Femur (tissue), 1 donor: ENCODE measurements at regions not wholly inside any gene's neighbourhood (a gene's known extent, or its start where the extent isn't known, plus 50 kb on each side); places are given as distances from the start of the nearest gene placed in this dataset.

Experiments used
- DNase-seq: peaks from one replicate; pipeline ENCODE4 v3.0.0-alpha.2; 2017

DNA sequence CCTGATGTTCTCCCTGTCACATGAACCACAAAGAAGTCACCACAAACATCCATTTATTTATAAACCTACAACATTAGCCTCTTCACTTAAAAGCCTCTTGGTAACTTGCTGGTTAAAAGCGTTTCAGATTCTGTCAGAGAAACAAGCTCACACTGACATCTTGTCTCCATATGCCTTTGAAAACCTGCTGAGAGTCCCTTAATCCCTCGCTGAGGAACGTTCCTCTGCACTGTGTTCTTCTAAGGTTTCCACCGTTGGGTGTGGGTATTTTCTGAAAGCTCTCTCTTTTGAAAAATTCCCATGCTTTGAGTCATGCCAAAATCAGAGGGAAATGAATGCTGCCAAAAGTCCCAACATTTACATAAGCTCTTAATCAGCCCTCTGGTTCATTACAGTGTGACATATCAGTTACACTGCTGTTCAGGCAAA is 149.8 kb downstream of the CCDC34 start:
- DNase-seq: no peak

DNA sequence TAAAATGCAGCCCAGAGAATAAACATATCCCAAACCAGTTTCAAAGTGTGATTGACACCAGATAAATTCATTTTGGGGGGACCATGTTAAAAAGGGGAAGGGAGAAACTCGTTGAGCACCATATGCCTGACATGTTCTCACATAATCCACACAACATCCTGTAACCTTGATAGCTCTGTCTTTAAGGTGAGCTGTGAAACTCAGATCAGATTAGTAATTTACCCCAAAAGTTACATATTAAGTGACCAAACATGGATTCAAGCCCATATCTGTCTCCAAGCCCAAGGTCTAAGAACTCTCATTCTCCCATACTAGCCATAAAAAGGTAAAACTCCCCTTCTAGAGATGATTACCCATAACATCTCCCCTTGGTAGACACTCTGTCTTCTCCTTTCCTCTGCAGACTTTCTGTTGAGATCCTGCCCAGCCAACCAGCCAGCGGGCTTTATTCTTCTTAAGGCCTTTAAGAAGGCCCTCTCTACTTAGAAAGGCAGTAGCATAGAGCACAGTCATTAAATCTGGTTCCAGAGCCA is 150.7 kb downstream of the CCDC34 start:
- no peak for DNase-seq

DNA sequence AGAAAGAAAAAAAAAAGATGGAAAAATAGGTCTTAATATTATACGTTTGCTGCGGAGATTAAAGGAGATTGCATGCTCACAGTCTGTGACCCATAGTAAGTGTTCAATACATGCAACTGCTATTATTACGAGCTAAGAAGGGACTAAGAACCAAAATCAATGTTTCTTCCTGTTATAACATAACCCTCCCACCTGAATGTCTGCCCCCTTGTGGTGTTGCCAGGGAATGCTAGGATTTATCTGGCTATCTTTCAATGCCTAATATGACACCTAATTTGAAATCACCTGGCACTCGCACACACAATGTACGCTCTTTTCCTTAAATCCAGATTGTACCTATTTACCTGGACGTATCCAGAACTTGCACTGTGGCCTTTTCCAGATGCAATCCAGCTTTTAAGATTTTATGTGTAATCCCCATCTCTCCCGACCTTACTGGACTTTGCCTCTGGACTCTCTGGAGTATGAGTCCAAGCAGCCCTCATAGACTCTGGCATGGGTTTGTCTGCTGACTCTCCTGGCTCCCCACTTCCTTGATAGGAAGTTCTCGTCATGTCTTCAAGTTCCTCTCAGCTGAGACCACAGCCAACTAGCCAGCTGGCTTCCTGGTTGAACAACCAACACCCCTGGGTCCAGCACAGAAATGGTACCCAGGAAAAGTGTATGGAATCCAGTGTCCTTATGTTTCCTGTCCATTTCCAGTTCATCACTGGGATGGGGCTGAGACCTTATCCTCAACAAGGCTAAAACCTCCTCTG is 151.5 kb downstream of the CCDC34 start:
- DNase-seq: no peak

DNA sequence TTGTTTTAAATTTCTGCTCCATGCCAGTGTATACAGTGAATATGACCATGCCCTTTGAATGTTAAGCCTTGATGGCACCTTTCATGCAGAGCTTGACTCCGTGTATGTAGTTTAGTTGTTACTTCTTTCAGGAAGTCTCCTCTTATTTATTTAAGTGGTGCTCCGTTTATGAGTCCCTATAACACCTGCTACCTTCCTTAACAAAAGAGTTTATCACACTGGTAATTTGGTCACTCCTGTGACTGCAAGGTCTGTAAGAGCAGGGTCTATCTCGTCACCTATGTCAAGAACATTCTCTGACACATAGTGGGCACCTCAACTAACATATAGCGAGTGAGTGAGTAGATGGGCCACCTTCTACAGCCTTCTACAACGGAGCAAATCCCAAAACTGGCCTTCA is 152.5 kb downstream of the CCDC34 start:
- DNase-seq: no peak

DNA sequence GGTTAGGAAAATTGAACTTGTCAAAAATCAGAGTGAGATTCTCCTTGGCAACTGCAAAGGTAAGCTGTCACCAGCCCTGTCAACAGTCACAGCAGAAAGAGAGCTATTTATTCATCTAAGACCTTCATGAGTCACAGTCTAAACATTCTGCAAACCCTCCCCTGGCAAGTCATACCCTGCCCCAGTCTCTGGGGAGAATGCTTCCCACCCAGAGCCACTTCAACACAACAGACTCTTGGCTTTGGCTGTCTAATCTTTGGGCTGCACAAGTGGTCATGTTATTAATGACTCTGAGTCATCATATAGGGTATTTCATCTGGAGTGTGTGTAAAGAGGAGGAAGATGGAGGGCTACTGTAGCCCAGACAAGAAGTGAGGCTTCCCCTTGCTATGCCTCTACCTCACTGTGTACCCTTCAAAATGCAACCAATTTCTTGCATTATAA is 153.4 kb downstream of the CCDC34 start:
- peak; percentile 26 for DNase-seq

DNA sequence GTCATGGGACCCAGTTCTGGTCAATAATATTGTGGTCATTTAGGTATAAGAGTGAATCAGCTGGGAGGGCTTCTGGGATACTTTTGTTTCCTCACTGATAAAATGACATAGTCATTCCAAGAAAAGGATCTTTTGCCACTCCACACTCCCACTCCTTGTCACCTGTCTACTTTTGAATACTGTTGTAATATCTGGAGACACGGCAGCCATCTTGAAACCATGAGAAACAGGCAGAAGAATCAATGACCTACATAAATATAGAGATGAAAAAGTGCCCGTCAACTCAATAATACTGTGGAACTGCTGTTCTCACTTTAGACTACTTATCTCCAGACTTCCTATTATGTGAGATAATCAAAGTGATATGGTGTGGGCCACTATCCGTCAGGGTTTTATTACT is 154.2 kb downstream of the CCDC34 start:
- DNase-seq: no peak

DNA sequence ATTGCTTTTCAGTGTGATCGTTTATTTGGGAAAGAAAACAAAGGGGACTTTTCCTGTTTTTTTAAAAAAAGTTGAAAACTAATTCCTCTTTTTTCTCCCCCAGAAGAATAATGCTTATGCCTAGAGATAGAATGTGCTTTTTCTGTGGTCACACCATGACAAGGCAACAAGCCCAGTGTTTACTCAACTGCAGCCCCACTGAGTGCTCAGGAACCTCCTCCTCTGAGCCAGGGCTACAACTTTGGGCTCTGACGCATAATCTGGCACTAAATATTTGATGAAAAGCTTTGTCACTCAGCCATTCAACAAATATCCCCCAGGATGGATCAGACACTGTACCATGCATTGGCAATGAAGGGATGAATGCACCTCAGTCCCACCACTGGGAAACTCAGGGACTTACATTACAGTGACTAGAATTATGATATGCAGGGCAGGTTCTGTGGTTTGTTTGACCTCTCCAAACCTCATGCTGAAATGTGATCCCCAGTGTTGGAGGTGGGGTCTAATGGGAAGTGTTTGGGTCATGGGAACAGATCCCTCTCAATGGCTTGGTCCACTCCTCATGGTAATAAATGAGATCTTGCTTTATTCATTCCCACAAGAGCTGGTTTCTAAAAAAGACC is 155.9 kb downstream of the CCDC34 start:
- DNase-seq: no peak

DNA sequence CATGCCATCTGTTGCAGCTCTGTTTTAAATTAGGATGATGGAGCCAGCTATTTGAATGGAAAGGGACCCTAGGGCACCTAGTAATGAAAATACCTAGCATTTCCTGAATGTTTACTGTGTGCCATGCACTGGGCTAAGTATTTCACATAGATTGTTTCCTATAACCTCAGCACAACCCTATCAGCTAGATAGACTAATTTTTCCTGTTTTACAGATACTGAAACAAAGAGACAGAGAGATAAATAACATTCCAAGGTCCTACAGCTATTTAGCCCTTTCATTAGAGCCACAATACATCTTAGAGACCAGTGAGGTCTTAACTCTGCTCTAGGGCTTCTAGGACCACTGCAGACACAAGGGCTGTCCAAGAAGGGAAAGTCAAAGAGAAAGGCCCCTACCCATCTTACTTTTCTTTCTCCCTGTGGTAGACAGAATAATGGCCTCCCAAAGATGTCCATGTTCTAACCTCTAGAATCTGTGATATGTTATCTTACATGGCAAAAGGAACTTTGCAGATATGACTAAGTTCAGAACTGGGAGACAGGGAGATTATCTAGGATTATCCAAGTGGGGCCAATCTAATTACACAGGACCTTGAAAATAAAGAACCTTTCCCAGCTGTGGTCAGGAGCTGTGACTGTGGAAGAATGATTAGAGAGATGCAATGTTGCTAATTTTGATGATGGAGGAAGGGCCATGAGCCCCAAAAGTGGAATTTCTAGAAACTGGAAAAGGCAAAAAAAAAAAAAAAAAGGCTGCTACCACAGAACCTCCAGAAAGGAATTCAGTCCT is 157.0 kb downstream of the CCDC34 start:
- DNase-seq: no peak

DNA sequence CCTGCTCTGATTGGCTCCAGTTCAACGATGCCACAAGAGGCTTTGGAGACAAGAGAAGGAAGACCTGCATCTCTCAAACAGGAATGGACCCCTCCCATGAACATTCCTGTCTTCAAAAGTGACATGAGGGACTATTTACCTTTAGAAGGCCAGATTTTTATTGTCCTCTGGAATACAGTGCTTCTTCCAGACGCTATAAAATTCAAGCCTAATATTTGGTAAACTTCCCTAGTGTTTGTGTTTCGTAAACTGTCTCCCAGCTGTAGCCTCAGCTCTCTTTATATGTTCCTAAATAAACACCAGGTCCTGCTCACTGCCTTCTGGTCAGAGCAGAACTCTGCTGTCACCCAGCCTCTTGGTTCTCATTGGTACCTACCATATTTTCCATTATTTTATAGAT is 157.8 kb downstream of the CCDC34 start:
- peak; percentile 37 for DNase-seq

DNA sequence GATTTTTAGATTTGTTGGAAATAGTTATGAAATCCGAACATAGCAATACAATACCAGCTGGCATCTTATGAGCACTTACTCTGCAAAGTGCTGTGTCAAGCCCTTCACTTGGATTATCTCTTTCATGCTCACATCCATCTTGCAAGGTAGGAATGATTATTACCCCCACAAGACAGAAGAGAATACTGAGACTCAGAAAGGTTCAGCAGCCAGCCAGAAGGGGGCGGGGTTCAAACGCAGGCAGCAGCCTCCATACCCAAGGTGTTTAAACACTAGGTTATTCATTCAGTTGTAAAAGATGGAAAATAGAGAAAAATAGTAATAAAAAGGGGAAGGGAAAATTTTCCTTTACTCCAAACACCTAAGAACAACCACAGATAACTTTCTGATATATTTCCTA is 158.5 kb downstream of the CCDC34 start:
- peak; percentile 34 for DNase-seq

DNA sequence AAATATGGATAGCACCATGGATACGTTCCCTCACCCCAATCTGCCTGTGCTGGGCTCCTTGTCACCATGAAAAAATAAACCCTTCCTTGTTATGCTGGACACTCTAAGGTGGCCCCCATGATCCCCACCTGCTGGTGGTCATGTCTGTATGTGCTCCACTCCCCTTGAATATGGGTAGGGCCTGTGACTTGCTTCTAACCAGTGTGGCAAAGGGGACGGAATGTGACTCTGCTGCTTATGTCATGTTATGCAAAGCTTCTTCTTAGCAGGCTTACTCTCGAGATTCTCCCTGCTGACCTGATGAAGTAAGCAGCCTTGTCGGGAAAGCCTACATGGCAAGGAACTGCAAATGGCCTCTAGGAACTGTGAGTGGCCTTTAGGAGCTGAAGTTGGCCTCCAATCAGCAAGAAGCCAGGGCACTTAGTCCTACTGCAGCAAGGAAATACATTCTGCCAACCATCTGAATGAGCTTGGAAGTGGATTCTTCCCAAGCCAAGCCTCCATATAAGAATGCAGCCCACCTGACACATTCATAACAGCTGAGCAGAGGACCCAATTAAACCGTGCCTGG is 159.9 kb downstream of the CCDC34 start:
- no peak for DNase-seq

DNA sequence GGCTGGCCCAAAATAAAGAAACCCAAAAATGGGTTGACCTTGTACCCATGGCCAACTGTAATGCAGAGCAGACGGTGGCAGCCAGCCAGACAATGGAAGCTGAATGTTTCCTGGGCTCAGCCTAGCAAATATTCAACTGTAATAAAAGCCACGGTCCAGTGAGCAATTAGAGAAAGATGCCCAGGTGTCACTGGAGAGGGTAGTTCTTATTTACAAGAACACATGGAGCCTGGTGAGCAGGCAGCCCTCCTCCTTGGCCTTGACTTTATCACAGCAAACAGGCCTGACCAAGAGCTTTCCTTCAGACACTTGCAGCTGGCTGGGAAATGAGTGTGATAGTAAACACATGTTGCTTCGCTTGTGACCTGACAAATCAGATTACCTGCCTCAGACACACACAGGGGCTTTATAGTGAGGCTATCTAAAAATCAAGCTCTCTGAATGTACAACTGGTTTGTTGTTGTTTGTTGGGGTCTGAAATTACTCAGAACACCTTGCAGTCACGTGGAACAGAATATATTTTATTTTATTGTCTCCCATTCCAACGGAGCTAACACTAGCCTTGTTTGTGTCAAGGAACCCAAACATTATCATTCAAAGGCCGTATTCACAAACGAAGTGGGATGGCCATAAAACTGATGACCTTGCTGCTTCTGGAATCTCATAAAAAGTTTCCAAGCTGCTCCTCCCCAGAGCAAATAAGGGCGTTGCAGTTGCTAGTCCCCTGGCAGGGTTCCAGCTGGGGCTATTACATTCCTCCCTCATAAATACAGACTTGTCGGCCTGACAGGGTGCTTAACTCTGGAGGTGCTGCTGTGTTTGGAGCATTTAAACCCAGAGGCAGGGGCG is 161.1 kb downstream of the BBOX1 start:
- peak; percentile 87 for DNase-seq

DNA sequence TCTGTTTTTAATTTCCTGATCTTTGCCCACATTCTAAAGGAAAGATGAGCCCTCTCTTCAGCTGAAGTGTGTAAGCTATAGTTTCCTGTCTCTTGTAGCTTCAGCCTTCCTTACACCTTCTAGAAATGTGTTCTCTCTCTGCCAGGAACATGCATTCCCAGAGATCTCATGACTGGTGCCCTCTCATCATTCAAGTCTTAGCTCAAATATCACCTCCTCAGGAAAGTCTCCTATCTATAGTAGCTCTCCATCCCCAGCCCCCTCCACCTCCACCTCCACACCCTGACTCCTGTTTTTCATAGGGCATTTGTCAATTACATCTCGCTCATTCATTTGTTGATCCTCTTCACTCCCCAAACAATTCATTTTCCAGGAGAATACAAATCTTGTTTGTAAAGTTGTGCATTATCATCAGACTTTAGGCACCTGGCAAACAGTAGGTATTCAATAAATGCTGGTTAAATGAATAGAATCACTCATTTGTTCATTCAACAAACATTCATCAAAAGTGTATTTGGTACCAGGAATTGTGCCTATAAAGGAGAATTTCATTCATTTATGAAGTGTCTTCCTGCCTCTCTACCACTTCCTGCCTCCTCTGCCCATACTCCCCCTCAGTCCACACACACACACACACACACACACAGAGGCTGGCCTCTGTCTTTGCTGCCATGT is 160.3 kb downstream of the BBOX1 start:
- DNase-seq: no peak

DNA sequence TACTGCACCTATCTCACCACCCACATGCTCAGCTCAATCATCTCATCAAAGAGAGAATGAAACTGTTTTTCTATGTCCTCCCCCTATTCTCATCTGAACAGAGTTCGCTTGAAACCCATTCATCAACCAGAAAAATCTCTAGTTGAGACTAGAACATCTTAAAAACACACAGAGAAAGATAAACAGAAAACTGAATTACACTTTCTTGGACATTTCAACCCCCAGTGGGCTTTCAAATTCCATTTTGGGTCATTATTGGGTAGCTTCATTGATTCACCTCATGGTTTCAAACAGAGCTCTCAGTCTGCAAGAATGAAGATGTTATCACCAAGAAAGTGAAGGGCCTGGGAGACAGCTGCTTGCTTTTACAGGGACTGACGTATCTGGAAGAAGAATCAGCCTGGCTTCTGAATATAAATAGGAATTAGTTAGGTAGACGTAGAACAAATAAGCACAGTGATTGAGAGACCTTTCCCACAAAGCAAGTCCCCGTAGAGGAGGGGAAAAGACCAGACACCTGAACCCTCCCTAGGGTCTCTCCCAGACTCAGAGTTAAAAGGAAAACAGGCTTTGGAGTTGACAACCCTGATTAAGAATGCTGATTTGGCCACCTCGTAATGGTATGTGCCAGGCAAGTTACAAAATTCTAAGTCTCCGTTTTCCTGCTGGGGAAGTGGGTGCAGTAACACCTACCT is 155.7 kb downstream of the BBOX1 start:
- DNase-seq: no peak

DNA sequence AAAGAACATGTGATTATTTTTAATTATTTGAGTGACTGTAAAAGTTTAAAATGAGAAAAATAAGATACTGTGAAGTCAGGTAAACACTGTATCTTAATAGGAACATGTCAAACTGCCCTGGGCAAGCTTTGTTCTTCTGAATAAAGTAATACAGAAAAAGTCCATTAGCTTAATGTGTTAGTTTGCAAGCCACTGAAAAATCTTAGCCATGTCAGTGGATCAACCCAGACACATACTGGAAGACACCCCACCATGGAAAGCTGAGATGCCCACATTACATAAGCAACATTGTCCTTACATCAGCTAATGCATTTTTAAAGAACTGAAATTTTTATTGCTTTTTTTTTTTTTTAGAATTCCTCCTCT is 155.2 kb downstream of the BBOX1 start:
- DNase-seq: no peak

DNA sequence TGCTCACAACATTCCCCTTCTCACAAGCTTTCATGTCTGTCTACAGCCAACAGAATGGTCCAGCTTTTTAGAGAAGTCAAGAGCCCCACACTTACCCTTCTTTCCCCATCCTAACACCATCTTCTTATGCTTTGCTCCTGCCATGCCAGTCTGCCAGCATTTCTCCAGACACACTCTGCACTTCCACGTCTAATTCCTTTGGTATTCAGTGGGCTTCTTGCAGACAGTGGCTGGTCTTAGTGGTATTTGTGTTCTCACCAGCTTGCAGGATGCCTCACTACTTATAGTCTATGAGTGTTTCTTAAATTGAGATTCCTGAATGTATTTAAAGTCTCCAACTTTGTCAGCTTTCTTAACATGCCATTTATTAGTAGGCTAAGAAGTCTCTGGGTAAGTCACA is 154.4 kb downstream of the BBOX1 start:
- DNase-seq: no peak

DNA sequence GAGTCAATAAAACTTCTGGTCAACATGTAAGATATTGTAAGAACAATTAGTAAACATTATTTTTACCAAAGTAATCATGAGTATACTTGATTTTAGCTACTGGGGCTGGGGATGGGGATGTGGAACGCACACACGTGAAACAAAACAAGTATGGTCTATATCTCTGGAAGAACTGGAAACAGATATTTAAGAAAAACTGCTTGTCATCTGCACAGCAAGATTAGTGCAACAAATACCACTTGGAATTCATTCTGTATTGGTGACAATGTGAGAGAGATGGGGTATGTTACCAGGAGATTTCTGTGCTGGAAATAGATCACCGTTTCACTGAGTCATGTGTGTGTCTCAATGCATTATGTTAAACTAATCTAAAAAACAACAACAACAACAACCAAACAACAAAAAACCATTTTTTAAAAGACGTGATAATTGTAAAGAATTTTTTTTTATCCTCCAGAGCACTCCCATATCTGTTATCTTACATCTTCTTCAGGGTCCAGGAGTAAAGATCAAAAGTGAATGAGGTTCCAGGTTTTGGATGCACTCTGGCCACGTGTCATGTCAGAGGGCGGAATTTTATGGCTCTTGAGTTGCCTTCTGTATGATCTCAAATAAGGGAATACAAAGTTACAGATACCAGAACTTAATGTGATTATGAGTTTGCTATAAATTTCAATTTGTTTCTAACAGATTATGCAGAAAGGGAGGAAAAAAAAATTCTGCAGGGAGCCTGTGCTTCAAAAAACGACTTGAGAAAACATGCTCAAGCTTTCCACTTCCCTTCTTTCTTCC is 153.0 kb downstream of the BBOX1 start:
- DNase-seq: no peak

DNA sequence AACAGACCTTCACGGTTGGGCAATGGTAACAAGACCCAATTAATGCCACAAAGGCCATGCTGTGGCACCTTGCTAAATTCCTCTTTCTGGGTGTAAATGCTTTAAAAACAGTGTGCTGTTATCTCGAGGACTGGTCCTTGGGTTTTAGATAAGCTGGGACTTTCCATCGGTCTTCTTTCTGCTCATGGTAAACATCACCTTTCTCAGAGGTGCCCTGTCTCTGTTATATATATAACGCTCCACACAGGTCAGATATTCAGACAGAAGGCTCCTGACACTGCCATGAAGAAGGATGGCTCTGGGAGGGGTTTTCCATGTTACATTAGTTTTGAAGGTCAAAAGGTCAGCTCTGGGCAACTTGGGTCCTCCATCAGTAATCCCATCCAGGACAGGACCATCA is 151.6 kb downstream of the BBOX1 start:
- DNase-seq: no peak

DNA sequence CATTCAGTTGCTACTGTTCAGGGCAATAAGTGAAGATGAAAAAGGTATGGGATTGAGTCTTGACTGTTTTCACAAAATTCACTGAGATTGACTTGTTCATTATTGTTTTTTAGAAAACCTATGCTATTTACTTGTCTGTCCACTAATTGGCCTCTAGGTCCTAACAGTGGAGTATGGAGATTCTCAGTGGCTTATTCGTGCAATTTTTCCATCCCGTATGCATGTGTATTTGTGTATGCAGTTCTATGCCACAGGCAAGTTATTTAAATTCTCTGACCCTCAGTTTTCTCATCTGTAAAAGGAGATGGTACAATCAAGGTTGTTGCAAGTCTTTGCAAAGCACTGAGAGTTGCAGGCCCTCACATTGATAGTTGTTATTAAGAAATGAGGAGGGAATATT is 151.0 kb downstream of the BBOX1 start:
- DNase-seq: no peak

DNA sequence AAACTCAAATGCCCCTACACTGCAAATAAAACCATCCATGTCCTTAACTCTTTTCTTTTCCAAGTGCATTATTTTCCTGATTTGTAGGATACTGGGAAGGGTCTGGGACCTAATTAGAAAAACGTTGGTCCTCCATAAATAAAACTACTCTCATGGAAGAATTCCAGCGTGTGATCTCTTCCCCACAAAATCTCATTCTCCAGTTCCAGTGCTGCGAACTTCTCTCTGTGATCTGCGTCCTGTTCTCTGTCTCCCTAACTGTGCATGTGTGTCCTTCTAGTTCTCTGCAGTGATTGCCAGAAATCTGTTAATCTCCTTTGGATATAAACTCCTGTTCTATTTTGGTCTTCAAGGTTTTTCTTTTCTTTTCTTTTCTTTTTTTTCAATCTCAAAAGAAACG is 148.1 kb downstream of the BBOX1 start:
- no peak for DNase-seq
